ENCODE measurements at regions not wholly inside any gene's neighbourhood (a gene's known extent, or its start where the extent isn't known, plus 50 kb on each side); places are given as distances from the start of the nearest gene placed in this dataset.
"Not testable (repeated sequence)": the region's sequence is repeated elsewhere in the genome, so short reads cannot be mapped to it uniquely, and the experiment has no call there.

- WGBS = 89% methylated on average over 1 of the region's 1 CpG
- intact Hi-C loops (cut with DNase I) = no loop called here
- no peaks in the 10 kb centered on the region for H3K4me1 ChIP-seq
- no peaks in the 10 kb centered on the region for H3K27me3 ChIP-seq
- H3K27ac ChIP-seq (replicated peaks in 1 of 4) = no peak overlapping the region
- TF ChIP-seq EP300 (IDR thresholded peaks at IDR 0.05) (no peak), CTCF (IDR thresholded peaks at IDR 0.05) (no peak), POLR2AphosphoS5 (IDR thresholded peaks at IDR 0.05) (no peak), POLR2A (IDR thresholded peaks at IDR 0.05; ENCODE audit: low read depth) (no peak)
- no peaks in the 10 kb centered on the region for H3K9me3 ChIP-seq
- H3K4me3 ChIP-seq = no peak overlapping the region
- H3K36me3 ChIP-seq = no peaks in the 10 kb centered on the region
- DNase-seq (ENCODE audit: extremely low spot score) = no peak
Measured at GRCh38 chr11:105357146-105357545, 217.6 kb upstream of the CARD18 start.

GRCh38 chr11:105349867-105350266, 210.3 kb upstream of the CARD18 start:
- not testable (repeated sequence) for H3K27ac ChIP-seq (replicated peaks in 1 of 4)
- WGBS = 94% methylated on average over 3 of the region's 3 CpGs

GRCh38 chr11:105344938-105345337, 205.4 kb upstream of the CARD18 start:
- DNase-seq (ENCODE audit: extremely low spot score) = no peak
- intact Hi-C loops (cut with DNase I) = no loop called here
- TF ChIP-seq POLR2A (IDR thresholded peaks at IDR 0.05; ENCODE audit: low read depth) = no peak
- WGBS = 90% methylated on average over 1 of the region's 1 CpG
- H3K27me3 ChIP-seq = no peaks in the 10 kb centered on the region
- H3K4me1 ChIP-seq = no peaks in the 10 kb centered on the region
- H3K36me3 ChIP-seq = no peaks in the 10 kb centered on the region
- H3K9me3 ChIP-seq = peaks cover 0 to 10% (median 0%) of the 10 kb centered on the region in 4 donors
- H3K27ac ChIP-seq (replicated peaks in 1 of 4) = no peak overlapping the region
- H3K4me3 ChIP-seq = no peak overlapping the region

More at GRCh38 chr11:105349867-105350266, 210.3 kb upstream of the CARD18 start:
- H3K4me3 ChIP-seq; DNase-seq (ENCODE audit: extremely low spot score); H3K36me3 ChIP-seq; H3K27me3 ChIP-seq; intact Hi-C loops (cut with DNase I); H3K4me1 ChIP-seq; H3K9me3 ChIP-seq: not testable (repeated sequence)

GRCh38 chr11:105334025-105334714, 194.6 kb upstream of the CARD18 start:
- intact Hi-C loops (cut with DNase I) = no loop called here
- WGBS = 86% methylated on average over 10 of the region's 11 CpGs
- no peaks in the 10 kb centered on the region for H3K27me3 ChIP-seq
- H3K4me3 ChIP-seq = no peak overlapping the region
- peaks cover 0 to 10% (median 2%) of the 10 kb centered on the region in 4 donors for H3K9me3 ChIP-seq
- no peak overlapping the region for H3K27ac ChIP-seq (replicated peaks in 1 of 4)
- H3K4me1 ChIP-seq = no peaks in the 10 kb centered on the region
- H3K36me3 ChIP-seq = no peaks in the 10 kb centered on the region
- DNase-seq (ENCODE audit: extremely low spot score) = no peak
- TF ChIP-seq POLR2AphosphoS5 (IDR thresholded peaks at IDR 0.05) (no peak), CTCF (IDR thresholded peaks at IDR 0.05) (no peak), POLR2A (IDR thresholded peaks at IDR 0.05; ENCODE audit: low read depth) (no peak), EP300 (IDR thresholded peaks at IDR 0.05) (no peak)

GRCh38 chr11:105333153-105333552, 193.6 kb upstream of the CARD18 start:
- no peak overlapping the region for H3K4me3 ChIP-seq
- no peaks in the 10 kb centered on the region for H3K27me3 ChIP-seq
- H3K9me3 ChIP-seq = peaks cover 0 to 10% (median 2%) of the 10 kb centered on the region in 4 donors
- TF ChIP-seq EP300 (IDR thresholded peaks at IDR 0.05) = no peak
- no peak for TF ChIP-seq POLR2A (IDR thresholded peaks at IDR 0.05; ENCODE audit: low read depth)
- no peak for TF ChIP-seq CTCF (IDR thresholded peaks at IDR 0.05)
- no peak for TF ChIP-seq POLR2AphosphoS5 (IDR thresholded peaks at IDR 0.05)
- 82% methylated on average over 3 of the region's 3 CpGs for WGBS
- H3K36me3 ChIP-seq = no peaks in the 10 kb centered on the region
- no peak overlapping the region for H3K27ac ChIP-seq (replicated peaks in 1 of 4)
- intact Hi-C loops (cut with DNase I) = no loop called here
- no peaks in the 10 kb centered on the region for H3K4me1 ChIP-seq
- DNase-seq (ENCODE audit: extremely low spot score) = no peak

- intact Hi-C loops (cut with DNase I) = no loop called here
- Histone ChIP-seq H3K4me3 (no peak overlapping the region), H3K4me1 (no peaks in the 10 kb centered on the region), H3K27ac (replicated peaks in 1 of 4) (no peak overlapping the region), H3K27me3 (no peaks in the 10 kb centered on the region), H3K9me3 (peaks cover 0 to 6% (median 2%) of the 10 kb centered on the region in 4 donors), H3K36me3 (no peaks in the 10 kb centered on the region)
- 75% methylated on average over 3 of the region's 3 CpGs for WGBS
- no peak for TF ChIP-seq CTCF (IDR thresholded peaks at IDR 0.05)
- TF ChIP-seq POLR2AphosphoS5 (IDR thresholded peaks at IDR 0.05) = no peak
- no peak for TF ChIP-seq POLR2A (IDR thresholded peaks at IDR 0.05; ENCODE audit: low read depth)
- no peak for TF ChIP-seq EP300 (IDR thresholded peaks at IDR 0.05)
- DNase-seq (ENCODE audit: extremely low spot score) = no peak
Measured at GRCh38 chr11:105332171-105332570, 192.6 kb upstream of the CARD18 start.

All from esophagus muscularis mucosa (tissue), 4 donors.